Heart left ventricle (tissue), 16 donors: ENCODE measurements at regions not wholly inside any gene's neighbourhood (a gene's known extent, or its start where the extent isn't known, plus 50 kb on each side); places are given as distances from the start of the nearest gene placed in this dataset.
"Not testable (repeated sequence)": the region's sequence is repeated elsewhere in the genome, so short reads cannot be mapped to it uniquely, and the experiment has no call there.

ENCODE experiments used
- ATAC-seq, 4 donors: fragments of 200-7000 bp; cut with Tn5 transposase; one replicate each; pipeline ENCODE4 v1.9.1; 2020 to 2022; ENCODE audit warnings: moderate library complexity in 4 of 4, mild to moderate bottlenecking in 3 of 4, moderate number of reproducible peaks in 1 of 4
- DNase-seq, 5 donors: peaks; one replicate each; pipeline ENCODE4 v3.0.0-alpha.2; 2020
- H3K27ac ChIP-seq, 12 donors: fragments of 200-600 bp; sonication (generic) in 4 of 12; one replicate each; pipeline versions ENCODE4 v1.5.0 to v1.8.0; 2016 to 2022; ENCODE audit warnings: mild to moderate bottlenecking in 2 of 12
- H3K27me3 ChIP-seq, 9 donors: fragments of 200-600 bp; sonication (generic) in 2 of 9; one replicate each; pipeline versions ENCODE4 v1.5.1 to v1.8.0; 2016 to 2022; ENCODE audit warnings: mild to moderate bottlenecking in 3 of 9
- H3K36me3 ChIP-seq, 9 donors: fragments of 200-600 bp; sonication (generic) in 2 of 9; one replicate each; pipeline versions ENCODE4 v1.5.0 to v1.8.0; 2018 to 2022; ENCODE audit warnings: mild to moderate bottlenecking in 2 of 9
- H3K4me1 ChIP-seq, 12 donors: fragments of 200-600 bp; sonication (generic) in 4 of 12; one replicate each; pipeline versions ENCODE4 v1.5.0 to v1.8.0; 2016 to 2022; ENCODE audit warnings: mild to moderate bottlenecking in 3 of 12
- H3K4me3 ChIP-seq, 12 donors: fragments of 200-600 bp; sonication (generic) in 4 of 12; one replicate each; pipeline versions ENCODE4 v1.5.0 to v1.8.0; 2017 to 2022; ENCODE audit warnings: mild to moderate bottlenecking in 9 of 12, moderate library complexity in 4 of 12
- H3K9me3 ChIP-seq, 12 donors: fragments of 200-600 bp; sonication (generic) in 4 of 12; one replicate each; pipeline versions ENCODE4 v1.5.0 to v1.8.0; 2016 to 2022; ENCODE audit warnings: mild to moderate bottlenecking in 1 of 12
- CTCF ChIP-seq, 12 donors: fragments of 200-600 bp; sonication (generic) in 4 of 12; IDR thresholded peaks; one replicate each; pipeline versions ENCODE4 v1.5.0 to v1.8.0; 2018 to 2022; ENCODE audit warnings: antibody characterized with exemption in 12 of 12, mild to moderate bottlenecking in 5 of 12
- POLR2A ChIP-seq, 2 donors: fragments of 450-650 bp; IDR thresholded peaks; one replicate each; pipeline ENCODE4 v1.6.1; 2017; ENCODE audit warnings: antibody characterized with exemption in 2 of 2, mild to moderate bottlenecking in 2 of 2, moderate library complexity in 2 of 2
- WGBS, 4 donors: extraction: QIAGEN DNeasy Blood & Tissue Kit in 2 of 4; methylation state at CpG; one replicate each; pipeline versions ENCODE4 v1.1.5 to v1.1.7; 2013 to 2018; 5-methylcytosine and 5-hydroxymethylcytosine counted together
- intact Hi-C, 10 donors: fragments of 100-400 bp; cut with DNase I; formaldehyde crosslinking; loops; one replicate each; pipeline versions ENCODE4 v1.11.1 to v1.14.2; 2022
- donor health status: ischemic (EF 13 %, LVEDD 7.1; RV severe dilation, severe dysfunction).
- donor health status: healthy with polysubstance abuse.
- donor health status: DM: no; HTN: yes; CAD: no.
- donor health status: DM: no; HTN: no; CAD: no.
- donor health status: ischemic (EF 25% LVEDD 6.9; RV normal size, moderate dysfunction).
- donor health status: ischemic (EF 25% LVEDD 5.7; RV mildly dilated, moderate dysfunction).
- donor health status: healthy.
- donor health status: DM: yes; HTN: yes; CAD: no.
- donor health status: ischemic (EF 35%, LVEDD 5.7; RV mildly dilated, moderate dysfunction).
- donor health status: nonischemic (EF 11% LVEDD 7.7; RV severe dilation, severe dysfunction).
- donor health status: DM: yes; HTN: yes; CAD: no.
- donor health status: PGD.
- donor health status: ischemic (EF 29% LVEDD 5.4; RV normal size, mild dysfunction).
- donor health status: nonischemic (EF 23%, LVEDD 6.1; RV moderate dilation, normal function).

GRCh38 chr2:90209806-90210205 lies 1518.3 kb downstream of the RPIA start:
- WGBS, 4 donors: 78 to 90% (median 82%) methylated on average over 3 to 4 of the region's 4 CpGs
- peaks cover 0 to 9% (median 0%) of the 10 kb centered on the region in 9 donors for H3K27me3 ChIP-seq
- no peaks in the 10 kb centered on the region for H3K4me1 ChIP-seq
- no peak overlapping the region for H3K4me3 ChIP-seq
- H3K36me3 ChIP-seq: no peaks in the 10 kb centered on the region
- ATAC-seq: no peak
- H3K27ac ChIP-seq: no peak overlapping the region
- intact Hi-C loops: no loop called here
- DNase-seq: no peak
- no peaks in the 10 kb centered on the region for H3K9me3 ChIP-seq
- TF ChIP-seq POLR2A (IDR thresholded peaks at IDR 0.05) (no peak), CTCF (IDR thresholded peaks at IDR 0.05) (no peak)

- DNase-seq, H3K4me3 ChIP-seq, H3K9me3 ChIP-seq, ATAC-seq, H3K27me3 ChIP-seq, H3K27ac ChIP-seq, H3K4me1 ChIP-seq, intact Hi-C loops, H3K36me3 ChIP-seq: not testable (repeated sequence)
- WGBS, 4 donors: 20 to 41% (median 34%) methylated on average over 2 of the region's 2 CpGs
Observed at GRCh38 chr2:90215880-90216279, 1524.4 kb downstream of the RPIA start.

- H3K4me3 ChIP-seq, H3K36me3 ChIP-seq, H3K9me3 ChIP-seq, H3K4me1 ChIP-seq, DNase-seq, intact Hi-C loops, H3K27me3 ChIP-seq, ATAC-seq, H3K27ac ChIP-seq: not testable (repeated sequence)
- WGBS, 4 donors: 34 to 50% (median 45%) methylated on average over 1 of the region's 1 CpG
Observed at GRCh38 chr2:90216801-90217200, 1525.3 kb downstream of the RPIA start.

- H3K36me3 ChIP-seq, H3K4me1 ChIP-seq, ATAC-seq, DNase-seq, H3K27me3 ChIP-seq, intact Hi-C loops, H3K27ac ChIP-seq, H3K9me3 ChIP-seq, H3K4me3 ChIP-seq: not testable (repeated sequence)
- 57 to 93% (median 86%) methylated on average over 1 of the region's 2 CpGs for WGBS, 4 donors
Observed at GRCh38 chr2:90218534-90218933, 1527.1 kb downstream of the RPIA start.

- not testable (repeated sequence) for ATAC-seq, H3K36me3 ChIP-seq, H3K27ac ChIP-seq, H3K4me1 ChIP-seq, DNase-seq, H3K27me3 ChIP-seq, H3K9me3 ChIP-seq, H3K4me3 ChIP-seq
- intact Hi-C loops: loop anchor here in 1 of 10 donors (10.0 kb wide), 1 partner anchor 1216 kb away; no protein-coding TSS in a partner anchor
- 76 to 81% (median 79%) methylated on average over 2 of the region's 2 CpGs for WGBS, 4 donors
Observed at GRCh38 chr2:90220623-90221299, 1529.3 kb downstream of the RPIA start.

- intact Hi-C loops: loop anchor here in 1 of 10 donors (10.0 kb wide), 1 partner anchor 1216 kb away; no protein-coding TSS in a partner anchor
Observed at GRCh38 chr2:90221300-90221651, 1529.8 kb downstream of the RPIA start.

GRCh38 chr2:90224767-90225166 lies 1533.3 kb downstream of the RPIA start:
- H3K36me3 ChIP-seq, DNase-seq, H3K4me1 ChIP-seq, H3K9me3 ChIP-seq, ATAC-seq, H3K4me3 ChIP-seq, H3K27ac ChIP-seq, H3K27me3 ChIP-seq: not testable (repeated sequence)
- intact Hi-C loops: loop anchor here in 1 of 10 donors (10.0 kb wide), 1 partner anchor 1220 kb away; no protein-coding TSS in a partner anchor

More at GRCh38 chr2:90221300-90221651, 1529.8 kb downstream of the RPIA start:
- ATAC-seq: no peak
- no peak overlapping the region for H3K27ac ChIP-seq
- H3K9me3 ChIP-seq: no peaks in the 10 kb centered on the region
- no peak overlapping the region for H3K4me3 ChIP-seq
- H3K36me3 ChIP-seq: no peaks in the 10 kb centered on the region
- H3K4me1 ChIP-seq: no peaks in the 10 kb centered on the region
- 12 to 34% (median 24%) methylated on average over 1 of the region's 1 CpG for WGBS, 4 donors
- H3K27me3 ChIP-seq: peaks cover 0 to 2% (median 0%) of the 10 kb centered on the region in 9 donors
- no peak for DNase-seq
- TF ChIP-seq POLR2A (IDR thresholded peaks at IDR 0.05) (no peak), CTCF (IDR thresholded peaks at IDR 0.05) (no peak)

- ATAC-seq, DNase-seq: not testable (repeated sequence)
- intact Hi-C loops: loop anchor here in 1 of 10 donors (10.0 kb wide), 1 partner anchor 1222 kb away; no protein-coding TSS in a partner anchor
Observed at GRCh38 chr2:90226465-90227072, 1535.1 kb downstream of the RPIA start.

GRCh38 chr2:90231199-90231598 lies 1539.7 kb downstream of the RPIA start:
- H3K4me1 ChIP-seq, DNase-seq, H3K4me3 ChIP-seq, H3K9me3 ChIP-seq, intact Hi-C loops, H3K36me3 ChIP-seq, H3K27ac ChIP-seq, ATAC-seq, H3K27me3 ChIP-seq: not testable (repeated sequence)
- WGBS, 4 donors: 77 to 83% (median 78%) methylated on average over 4 of the region's 4 CpGs

More at GRCh38 chr2:90226465-90227072, 1535.1 kb downstream of the RPIA start:
- H3K9me3 ChIP-seq, H3K4me1 ChIP-seq, H3K27ac ChIP-seq, H3K27me3 ChIP-seq, H3K36me3 ChIP-seq, H3K4me3 ChIP-seq: not testable (repeated sequence)
- WGBS, 4 donors: 19 to 33% (median 31%) methylated on average over 5 of the region's 5 CpGs
